Uterus (tissue), 3 donors: ENCODE measurements at regions not wholly inside any gene's neighbourhood (a gene's known extent, or its start where the extent isn't known, plus 50 kb on each side); places are given as distances from the start of the nearest gene placed in this dataset.

Source experiments
- DNase-seq, 2 donors: peaks; one replicate each; pipeline ENCODE4 v3.0.0-alpha.2; 2019 to 2020
- H3K27ac ChIP-seq, 2 donors: fragments of 200-600 bp; sonication (generic); 1 replicate in 1 of 2; 2 replicates in 1 of 2; pipeline ENCODE4 v1.5.1; 2016 to 2018
- H3K27me3 ChIP-seq, 2 donors: fragments of 200-600 bp; sonication (generic); one replicate each; pipeline ENCODE4 v1.5.1; 2018 to 2019; ENCODE audit warnings: control low read depth in 1 of 2
- H3K36me3 ChIP-seq, 2 donors: fragments of 200-600 bp; sonication (generic); one replicate each; pipeline ENCODE4 v1.5.1; 2019; ENCODE audit warnings: control low read depth in 1 of 2
- H3K4me1 ChIP-seq, 2 donors: fragments of 200-600 bp; sonication (generic); one replicate each; pipeline ENCODE4 v1.5.1; 2018 to 2019; ENCODE audit warnings: control low read depth in 1 of 2
- H3K4me3 ChIP-seq, 2 donors: fragments of 200-600 bp; sonication (generic); 1 replicate in 1 of 2; 2 replicates in 1 of 2; pipeline ENCODE4 v1.5.1; 2018 to 2019; ENCODE audit warnings: mild to moderate bottlenecking in 1 of 2
- H3K9me3 ChIP-seq, 2 donors: fragments of 200-600 bp; sonication (generic); one replicate each; pipeline ENCODE4 v1.5.1; 2019; ENCODE audit warnings: control low read depth in 1 of 2
- CTCF ChIP-seq, 4 experiments: fragments of 200-600 bp in 2 of 4; fragments of 450-650 bp in 2 of 4; sonication (generic) in 2 of 4; IDR thresholded peaks; one replicate each; pipeline ENCODE4 v1.5.1; 2016 to 2019; ENCODE audit warnings: antibody characterized with exemption in 4 of 4, mild to moderate bottlenecking in 2 of 4, moderate library complexity in 1 of 4
- POLR2A ChIP-seq, 2 donors: fragments of 450-650 bp; IDR thresholded peaks; one replicate each; pipeline ENCODE4 v1.6.1; 2016; ENCODE audit warnings: antibody characterized with exemption in 2 of 2, mild to moderate bottlenecking in 1 of 2, moderate library complexity in 1 of 2
- intact Hi-C: fragments of 100-400 bp; cut with DNase I; formaldehyde crosslinking; loops from one replicate; pipeline ENCODE4 v1.15.1; 2023; ENCODE audit warnings: low total_unique reads
- donor health status: DM: yes; HTN: yes; CAD: no.

GRCh38 chr13:73599232-73600128 lies 534.7 kb downstream of the KLF12 start:
- no peak overlapping the region for H3K27ac ChIP-seq
- H3K4me3 ChIP-seq, result no peak overlapping the region
- TF ChIP-seq CTCF (IDR thresholded peaks at IDR 0.05) (no peak), POLR2A (IDR thresholded peaks at IDR 0.05) (no peak)
- no peak for DNase-seq
- intact Hi-C loops, result no loop called here
- no peaks in the 10 kb centered on the region for H3K9me3 ChIP-seq
- no peaks in the 10 kb centered on the region for H3K36me3 ChIP-seq
- no peaks in the 10 kb centered on the region for H3K27me3 ChIP-seq
- no peaks in the 10 kb centered on the region for H3K4me1 ChIP-seq

GRCh38 chr13:73598020-73598712 lies 536.0 kb downstream of the KLF12 start:
- intact Hi-C loops, result no loop called here
- Histone ChIP-seq H3K4me3 (no peak overlapping the region), H3K4me1 (no peaks in the 10 kb centered on the region), H3K27me3 (no peaks in the 10 kb centered on the region), H3K9me3 (no peaks in the 10 kb centered on the region), H3K27ac (no peak overlapping the region), H3K36me3 (no peaks in the 10 kb centered on the region)
- no peak for DNase-seq
- no peak for TF ChIP-seq POLR2A (IDR thresholded peaks at IDR 0.05)
- no peak for TF ChIP-seq CTCF (IDR thresholded peaks at IDR 0.05)

- Histone ChIP-seq H3K36me3 (no peaks in the 10 kb centered on the region), H3K27ac (no peak overlapping the region), H3K27me3 (no peaks in the 10 kb centered on the region), H3K4me1 (no peaks in the 10 kb centered on the region), H3K9me3 (no peaks in the 10 kb centered on the region), H3K4me3 (no peak overlapping the region)
- no peak for DNase-seq
- TF ChIP-seq POLR2A (IDR thresholded peaks at IDR 0.05), result no peak
- intact Hi-C loops, result no loop called here
These were observed 537.6 kb downstream of the KLF5 start for GRCh38 chr13:73596382-73596781.

- intact Hi-C loops, result no loop called here
- DNase-seq, result no peak
- Histone ChIP-seq H3K4me3 (no peak overlapping the region), H3K9me3 (no peaks in the 10 kb centered on the region), H3K27me3 (no peaks in the 10 kb centered on the region), H3K27ac (no peak overlapping the region), H3K36me3 (no peaks in the 10 kb centered on the region), H3K4me1 (no peaks in the 10 kb centered on the region)
- no peak for TF ChIP-seq CTCF (IDR thresholded peaks at IDR 0.05)
- TF ChIP-seq POLR2A (IDR thresholded peaks at IDR 0.05), result no peak
These were observed 534.5 kb downstream of the KLF5 start for GRCh38 chr13:73593199-73593765.

GRCh38 chr13:73591861-73592260 lies 533.1 kb downstream of the KLF5 start:
- TF ChIP-seq POLR2A (IDR thresholded peaks at IDR 0.05) (no peak), CTCF (IDR thresholded peaks at IDR 0.05) (no peak)
- no peaks in the 10 kb centered on the region for H3K36me3 ChIP-seq
- H3K27me3 ChIP-seq, result no peaks in the 10 kb centered on the region
- H3K4me3 ChIP-seq, result no peak overlapping the region
- intact Hi-C loops, result no loop called here
- H3K9me3 ChIP-seq, result no peaks in the 10 kb centered on the region
- H3K27ac ChIP-seq, result no peak overlapping the region
- DNase-seq, result no peak
- no peaks in the 10 kb centered on the region for H3K4me1 ChIP-seq
